ENCODE measurements at regions not wholly inside any gene's neighbourhood (a gene's known extent, or its start where the extent isn't known, plus 50 kb on each side); places are given as distances from the start of the nearest gene placed in this dataset.

DNA sequence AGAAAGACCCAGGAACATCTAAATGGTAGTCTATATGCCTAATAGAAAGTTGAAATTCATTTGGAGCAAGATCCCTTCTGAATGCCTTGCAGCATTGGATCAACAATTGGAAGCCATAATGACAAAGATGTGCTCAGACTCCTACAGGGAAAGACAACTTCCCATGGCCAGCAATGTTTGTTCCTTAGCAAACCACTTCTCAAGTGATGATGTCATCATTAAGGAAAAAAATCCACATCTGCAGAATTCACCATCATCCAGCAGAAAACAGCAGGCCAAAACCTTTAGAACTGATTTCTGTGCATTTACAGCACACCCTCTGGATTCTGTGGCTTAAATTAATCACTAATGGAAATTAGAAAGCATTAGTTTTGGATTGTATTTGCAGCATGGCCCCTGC, 82.4 kb upstream of the ZIC3 start:
- H3K4me3 ChIP-seq (ENCODE audit: low read depth, low read length): no peak overlapping the region
- POLR2A ChIA-PET: no interaction called here
- DNase-seq (ENCODE audit: low read depth, low spot score): no peak
- CTCF ChIA-PET: no interaction called here
- TF ChIP-seq CTCF (IDR thresholded peaks at IDR 0.05; ENCODE audit: insufficient read depth, low read length, missing control alignments): no peak

GRCh38 chrX:137482136-137482535, 83.8 kb upstream of the ZIC3 start:
- no peak for DNase-seq (ENCODE audit: low read depth, low spot score)
- no peak overlapping the region for H3K4me3 ChIP-seq (ENCODE audit: low read depth, low read length)
- CTCF ChIA-PET: no interaction called here
- TF ChIP-seq CTCF (IDR thresholded peaks at IDR 0.05; ENCODE audit: insufficient read depth, low read length, missing control alignments): no peak
- POLR2A ChIA-PET: no interaction called here

DNA sequence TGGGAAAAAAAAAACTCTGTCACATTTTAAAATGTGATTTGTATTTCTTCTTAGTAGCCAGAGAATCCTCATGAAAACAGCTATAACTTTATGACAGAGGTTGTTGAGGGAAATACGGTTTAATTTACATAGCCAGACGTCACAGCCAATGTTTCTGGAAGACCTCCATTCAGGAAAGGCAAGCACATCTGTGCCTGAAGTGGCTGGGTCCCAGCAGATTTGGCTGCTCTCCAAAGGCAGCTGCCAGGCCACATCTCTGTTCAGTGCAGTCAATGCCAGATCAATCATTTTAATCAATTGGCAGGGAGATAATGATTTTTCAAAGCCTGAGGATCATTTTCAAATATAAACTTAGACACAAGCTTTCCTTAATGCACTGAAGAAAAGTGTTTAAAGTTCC, 86.5 kb upstream of the ZIC3 start:
- ChIA-PET POLR2A (no interaction called here), CTCF (no interaction called here)
- no peak for TF ChIP-seq CTCF (IDR thresholded peaks at IDR 0.05; ENCODE audit: insufficient read depth, low read length, missing control alignments)
- DNase-seq (ENCODE audit: low read depth, low spot score): no peak
- H3K4me3 ChIP-seq (ENCODE audit: low read depth, low read length): no peak overlapping the region

GRCh38 chrX:137441711-137442110, 124.2 kb upstream of the ZIC3 start:
- no peak for DNase-seq (ENCODE audit: low read depth, low spot score)
- ChIA-PET POLR2A (no interaction called here), CTCF (no interaction called here)
- no peak for TF ChIP-seq CTCF (IDR thresholded peaks at IDR 0.05; ENCODE audit: insufficient read depth, low read length, missing control alignments)
- H3K4me3 ChIP-seq (ENCODE audit: low read depth, low read length): no peak overlapping the region

DNA sequence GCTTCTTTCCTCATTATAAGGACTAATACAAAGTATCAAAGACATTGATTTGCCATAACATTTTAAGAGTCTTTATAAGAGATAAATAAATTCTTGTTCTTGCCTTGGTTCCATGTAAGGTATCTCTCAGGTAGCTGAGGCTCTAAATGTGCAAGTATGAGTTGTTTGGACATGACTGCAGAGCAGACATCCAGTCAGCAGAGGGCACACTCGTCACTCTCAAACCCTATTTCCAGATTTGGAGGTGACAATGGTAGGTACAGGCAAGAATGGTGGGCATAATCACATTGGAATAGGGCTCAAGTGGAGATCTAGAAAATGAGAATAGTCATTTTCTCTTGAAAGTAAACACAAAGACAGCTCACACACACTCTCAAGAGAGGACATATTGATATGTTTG, 133.3 kb upstream of the ZIC3 start:
- no peak overlapping the region for H3K4me3 ChIP-seq (ENCODE audit: low read depth, low read length)
- ChIA-PET CTCF (no interaction called here), POLR2A (no interaction called here)
- TF ChIP-seq CTCF (IDR thresholded peaks at IDR 0.05; ENCODE audit: insufficient read depth, low read length, missing control alignments): no peak
- no peak for DNase-seq (ENCODE audit: low read depth, low spot score)

GRCh38 chrX:137431693-137432488, 134.0 kb upstream of the ZIC3 start:
- H3K4me3 ChIP-seq (ENCODE audit: low read depth, low read length): no peak overlapping the region
- POLR2A ChIA-PET: no interaction called here
- CTCF ChIA-PET: no interaction called here
- no peak for DNase-seq (ENCODE audit: low read depth, low spot score)
- no peak for TF ChIP-seq CTCF (IDR thresholded peaks at IDR 0.05; ENCODE audit: insufficient read depth, low read length, missing control alignments)
